ENCODE measurements at regions not wholly inside any gene's neighbourhood (a gene's known extent, or its start where the extent isn't known, plus 50 kb on each side); places are given as distances from the start of the nearest gene placed in this dataset.

- intact Hi-C loops (cut with DNase I) = no loop called here
- Histone ChIP-seq H3K27ac (no peak overlapping the region), H3K27me3 (no peaks in the 10 kb centered on the region), H3K4me1 (ENCODE audit: insufficient read depth) (peaks cover 3% of the 10 kb centered on the region), H3K9me3 (no peaks in the 10 kb centered on the region), H3K36me3 (no peaks in the 10 kb centered on the region), H3K4me3 (no peak overlapping the region)
- TF ChIP-seq POLR2A (IDR thresholded peaks at IDR 0.05) (no peak), CTCF (IDR thresholded peaks at IDR 0.05) (no peak), EP300 (IDR thresholded peaks at IDR 0.05) (no peak)
- DNase-seq = no peak
- whole genome bisulfite sequencing, 3 donors = 42 to 50% (median 49%) methylated on average over 3 of the region's 3 CpGs
Observed at GRCh38 chr6:156279261-156279969, 497.8 kb upstream of the ARID1B start.

DNA sequence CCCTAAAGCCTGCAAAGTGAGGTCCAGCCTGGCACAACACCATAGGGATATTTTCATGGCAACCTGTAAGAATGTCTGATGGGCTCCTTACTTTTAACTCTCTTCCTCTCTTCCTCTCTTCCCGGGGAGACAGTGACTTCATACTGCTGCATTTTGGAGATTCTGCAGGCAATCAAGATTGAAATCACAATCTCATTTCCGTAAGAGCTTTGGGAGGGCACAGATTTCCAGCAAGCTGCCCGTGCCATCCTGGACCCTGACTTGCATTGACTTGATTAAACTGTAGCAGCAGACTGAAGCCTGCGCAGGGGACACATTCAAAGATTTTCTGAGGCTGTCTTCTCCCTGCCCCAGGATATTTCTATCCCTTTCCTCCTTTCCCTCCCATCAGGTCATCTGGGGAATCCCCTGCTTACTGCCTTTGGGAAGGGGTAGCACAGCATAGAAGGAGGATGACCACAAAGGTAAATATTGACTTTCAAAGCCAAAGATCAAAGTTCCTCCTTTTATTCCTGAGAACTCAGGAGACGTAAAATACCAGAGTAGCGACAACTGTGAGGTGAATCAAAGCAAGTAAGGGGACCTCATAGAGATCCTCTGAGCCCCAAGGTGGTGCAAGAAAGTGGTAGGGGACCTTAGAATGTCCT is 504.0 kb upstream of the ARID1B start:
- no peak overlapping the region for H3K4me3 ChIP-seq
- WGBS, 3 donors = 80 to 88% (median 88%) methylated on average over 6 of the region's 6 CpGs
- no peaks in the 10 kb centered on the region for H3K9me3 ChIP-seq
- intact Hi-C loops (cut with DNase I) = no loop called here
- no peaks in the 10 kb centered on the region for H3K36me3 ChIP-seq
- TF ChIP-seq EP300 (IDR thresholded peaks at IDR 0.05) (no peak), CTCF (IDR thresholded peaks at IDR 0.05) (no peak), POLR2A (IDR thresholded peaks at IDR 0.05) (no peak)
- H3K4me1 ChIP-seq (ENCODE audit: insufficient read depth) = no peaks in the 10 kb centered on the region
- no peak for DNase-seq
- no peak overlapping the region for H3K27ac ChIP-seq
- no peaks in the 10 kb centered on the region for H3K27me3 ChIP-seq

DNA sequence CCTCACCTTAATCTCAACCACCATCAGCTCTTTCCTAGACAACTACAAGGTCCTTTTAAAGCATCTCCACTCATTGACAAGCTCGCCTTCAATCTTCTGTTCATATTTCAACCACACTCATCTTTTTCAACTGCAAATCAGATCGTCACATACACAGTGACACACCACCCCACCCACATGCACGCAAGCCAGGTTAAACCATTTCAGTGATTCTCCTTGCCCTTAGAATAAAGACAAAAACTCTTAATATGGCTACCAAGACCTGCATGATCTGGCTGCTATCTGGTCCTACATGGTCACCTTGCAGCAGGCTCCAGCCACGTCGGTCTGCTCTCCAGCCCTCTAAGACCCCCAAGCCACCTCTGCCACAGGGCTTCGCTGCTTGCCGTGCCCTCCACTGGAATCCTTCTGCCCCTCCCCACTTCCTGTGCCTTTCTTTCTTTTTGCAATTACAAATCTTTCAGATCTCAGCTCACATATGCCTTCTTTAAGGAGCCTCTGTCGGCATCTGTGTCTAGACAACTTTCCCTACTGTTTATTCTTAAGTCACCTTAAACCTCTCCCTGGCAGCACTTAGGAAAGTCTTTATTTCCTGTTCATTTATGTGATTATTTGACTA is 507.3 kb upstream of the ARID1B start:
- Histone ChIP-seq H3K4me3 (no peak overlapping the region), H3K4me1 (ENCODE audit: insufficient read depth) (no peaks in the 10 kb centered on the region), H3K36me3 (no peaks in the 10 kb centered on the region), H3K27ac (no peak overlapping the region), H3K9me3 (no peaks in the 10 kb centered on the region), H3K27me3 (no peaks in the 10 kb centered on the region)
- intact Hi-C loops (cut with DNase I) = no loop called here
- 91 to 93% (median 91%) methylated on average over 8 of the region's 8 CpGs for WGBS, 3 donors
- no peak for TF ChIP-seq EP300 (IDR thresholded peaks at IDR 0.05)
- TF ChIP-seq CTCF (IDR thresholded peaks at IDR 0.05) = no peak
- TF ChIP-seq POLR2A (IDR thresholded peaks at IDR 0.05) = no peak
- DNase-seq = no peak

GRCh38 chr6:156268849-156269248 is 508.3 kb upstream of the ARID1B start:
- H3K27me3 ChIP-seq = no peaks in the 10 kb centered on the region
- intact Hi-C loops (cut with DNase I) = no loop called here

More at GRCh38 chr6:156268849-156269248, 508.3 kb upstream of the ARID1B start:
- WGBS, 3 donors = 81 to 83% (median 82%) methylated on average over 3 of the region's 3 CpGs
- H3K4me1 ChIP-seq (ENCODE audit: insufficient read depth) = no peaks in the 10 kb centered on the region
- no peak for DNase-seq
- no peaks in the 10 kb centered on the region for H3K9me3 ChIP-seq
- H3K4me3 ChIP-seq = no peak overlapping the region
- no peak for TF ChIP-seq CTCF (IDR thresholded peaks at IDR 0.05)
- TF ChIP-seq POLR2A (IDR thresholded peaks at IDR 0.05) = no peak
- no peak for TF ChIP-seq EP300 (IDR thresholded peaks at IDR 0.05)
- no peak overlapping the region for H3K27ac ChIP-seq
- no peaks in the 10 kb centered on the region for H3K36me3 ChIP-seq
